ENCODE measurements at regions not wholly inside any gene's neighbourhood (a gene's known extent, or its start where the extent isn't known, plus 50 kb on each side); places are given as distances from the start of the nearest gene placed in this dataset.

DNA sequence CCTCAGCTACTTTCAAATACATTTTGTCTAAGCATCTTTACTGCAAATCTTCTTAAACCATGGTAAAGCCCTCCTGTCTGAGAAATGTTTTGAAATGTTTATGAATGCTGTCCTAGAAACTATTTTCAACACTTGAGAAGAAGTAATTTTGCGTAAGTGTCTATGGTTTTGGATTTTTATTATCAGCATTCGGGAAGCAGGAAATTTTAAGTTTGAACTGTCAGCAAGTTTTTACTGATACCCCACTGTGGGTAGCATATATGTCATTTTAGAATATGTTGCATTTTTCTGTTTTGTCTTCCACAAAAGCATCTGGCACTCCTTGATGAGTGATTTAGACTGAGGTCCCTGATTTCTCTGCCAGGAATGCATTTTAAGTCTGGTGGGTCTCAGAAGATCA, 302.4 kb upstream of the GIMD1 start:
- no peak for TF ChIP-seq RFX5 (IDR thresholded peaks at IDR 0.05; ENCODE audit: low read depth, low read length)
- TF ChIP-seq, protein P1, sequence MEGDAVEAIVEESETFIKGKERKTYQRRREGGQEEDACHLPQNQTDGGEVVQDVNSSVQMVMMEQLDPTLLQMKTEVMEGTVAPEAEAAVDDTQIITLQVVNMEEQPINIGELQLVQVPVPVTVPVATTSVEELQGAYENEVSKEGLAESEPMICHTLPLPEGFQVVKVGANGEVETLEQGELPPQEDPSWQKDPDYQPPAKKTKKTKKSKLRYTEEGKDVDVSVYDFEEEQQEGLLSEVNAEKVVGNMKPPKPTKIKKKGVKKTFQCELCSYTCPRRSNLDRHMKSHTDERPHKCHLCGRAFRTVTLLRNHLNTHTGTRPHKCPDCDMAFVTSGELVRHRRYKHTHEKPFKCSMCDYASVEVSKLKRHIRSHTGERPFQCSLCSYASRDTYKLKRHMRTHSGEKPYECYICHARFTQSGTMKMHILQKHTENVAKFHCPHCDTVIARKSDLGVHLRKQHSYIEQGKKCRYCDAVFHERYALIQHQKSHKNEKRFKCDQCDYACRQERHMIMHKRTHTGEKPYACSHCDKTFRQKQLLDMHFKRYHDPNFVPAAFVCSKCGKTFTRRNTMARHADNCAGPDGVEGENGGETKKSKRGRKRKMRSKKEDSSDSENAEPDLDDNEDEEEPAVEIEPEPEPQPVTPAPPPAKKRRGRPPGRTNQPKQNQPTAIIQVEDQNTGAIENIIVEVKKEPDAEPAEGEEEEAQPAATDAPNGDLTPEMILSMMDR (IDR thresholded peaks at IDR 0.05 in 2 of 3, conservative IDR thresholded peaks at IDR 0.05 in 1 of 3; ENCODE audit: control insufficient read depth in 2 of 3, extremely low read depth in 1 of 3, insufficient read depth in 1 of 3, low read depth in 3 of 3, low read length in 3 of 3): no peak
- TF ChIP-seq BCL11A (IDR thresholded peaks at IDR 0.05; ENCODE audit: low read depth, low read length): no peak
- no peak for TF ChIP-seq MTA3 (IDR thresholded peaks at IDR 0.05; ENCODE audit: borderline replicate concordance, low read length)
- no peak for TF ChIP-seq CREM (IDR thresholded peaks at IDR 0.05; ENCODE audit: low read depth)
- no peak for TF ChIP-seq POLR2AphosphoS5 (IDR thresholded peaks at IDR 0.05; ENCODE audit: low read length)
- no peak for TF ChIP-seq GABPA (IDR thresholded peaks at IDR 0.05; ENCODE audit: low read depth)
- no peak for TF ChIP-seq BRCA1 (IDR thresholded peaks at IDR 0.05; ENCODE audit: low read depth, low read length)
- TF ChIP-seq NRF1 (conservative IDR thresholded peaks at IDR 0.05; ENCODE audit: low read depth, low read length): no peak
- no peak for TF ChIP-seq POLR2A (IDR thresholded peaks at IDR 0.05; ENCODE audit: low read depth, low read length)
- TF ChIP-seq, protein P2, sequence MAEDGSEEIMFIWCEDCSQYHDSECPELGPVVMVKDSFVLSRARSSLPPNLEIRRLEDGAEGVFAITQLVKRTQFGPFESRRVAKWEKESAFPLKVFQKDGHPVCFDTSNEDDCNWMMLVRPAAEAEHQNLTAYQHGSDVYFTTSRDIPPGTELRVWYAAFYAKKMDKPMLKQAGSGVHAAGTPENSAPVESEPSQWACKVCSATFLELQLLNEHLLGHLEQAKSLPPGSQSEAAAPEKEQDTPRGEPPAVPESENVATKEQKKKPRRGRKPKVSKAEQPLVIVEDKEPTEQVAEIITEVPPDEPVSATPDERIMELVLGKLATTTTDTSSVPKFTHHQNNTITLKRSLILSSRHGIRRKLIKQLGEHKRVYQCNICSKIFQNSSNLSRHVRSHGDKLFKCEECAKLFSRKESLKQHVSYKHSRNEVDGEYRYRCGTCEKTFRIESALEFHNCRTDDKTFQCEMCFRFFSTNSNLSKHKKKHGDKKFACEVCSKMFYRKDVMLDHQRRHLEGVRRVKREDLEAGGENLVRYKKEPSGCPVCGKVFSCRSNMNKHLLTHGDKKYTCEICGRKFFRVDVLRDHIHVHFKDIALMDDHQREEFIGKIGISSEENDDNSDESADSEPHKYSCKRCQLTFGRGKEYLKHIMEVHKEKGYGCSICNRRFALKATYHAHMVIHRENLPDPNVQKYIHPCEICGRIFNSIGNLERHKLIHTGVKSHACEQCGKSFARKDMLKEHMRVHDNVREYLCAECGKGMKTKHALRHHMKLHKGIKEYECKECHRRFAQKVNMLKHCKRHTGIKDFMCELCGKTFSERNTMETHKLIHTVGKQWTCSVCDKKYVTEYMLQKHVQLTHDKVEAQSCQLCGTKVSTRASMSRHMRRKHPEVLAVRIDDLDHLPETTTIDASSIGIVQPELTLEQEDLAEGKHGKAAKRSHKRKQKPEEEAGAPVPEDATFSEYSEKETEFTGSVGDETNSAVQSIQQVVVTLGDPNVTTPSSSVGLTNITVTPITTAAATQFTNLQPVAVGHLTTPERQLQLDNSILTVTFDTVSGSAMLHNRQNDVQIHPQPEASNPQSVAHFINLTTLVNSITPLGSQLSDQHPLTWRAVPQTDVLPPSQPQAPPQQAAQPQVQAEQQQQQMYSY (CRISPR knock-in tag; IDR thresholded peaks at IDR 0.05): no peak
- TF ChIP-seq SP1 (IDR thresholded peaks at IDR 0.05; ENCODE audit: low read depth, low read length): no peak
- TF ChIP-seq, protein P3, sequence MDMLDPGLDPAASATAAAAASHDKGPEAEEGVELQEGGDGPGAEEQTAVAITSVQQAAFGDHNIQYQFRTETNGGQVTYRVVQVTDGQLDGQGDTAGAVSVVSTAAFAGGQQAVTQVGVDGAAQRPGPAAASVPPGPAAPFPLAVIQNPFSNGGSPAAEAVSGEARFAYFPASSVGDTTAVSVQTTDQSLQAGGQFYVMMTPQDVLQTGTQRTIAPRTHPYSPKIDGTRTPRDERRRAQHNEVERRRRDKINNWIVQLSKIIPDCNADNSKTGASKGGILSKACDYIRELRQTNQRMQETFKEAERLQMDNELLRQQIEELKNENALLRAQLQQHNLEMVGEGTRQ (IDR thresholded peaks at IDR 0.05; ENCODE audit: borderline replicate concordance, low read depth, low read length): no peak
